Astrocyte of the hippocampus (primary cell): ENCODE measurements at regions not wholly inside any gene's neighbourhood (a gene's known extent, or its start where the extent isn't known, plus 50 kb on each side); places are given as distances from the start of the nearest gene placed in this dataset.
A peak's percentile ranks its signal among the peaks of the same experiment; 100 is the strongest.
"Not testable (repeated sequence)": the region's sequence is repeated elsewhere in the genome, so short reads cannot be mapped to it uniquely, and the experiment has no call there.

Experiments used
- DNase-seq: peaks from one replicate; pipeline ENCODE4 v3.0.0; 2011; ENCODE audit warnings: low read depth, low spot score

DNA sequence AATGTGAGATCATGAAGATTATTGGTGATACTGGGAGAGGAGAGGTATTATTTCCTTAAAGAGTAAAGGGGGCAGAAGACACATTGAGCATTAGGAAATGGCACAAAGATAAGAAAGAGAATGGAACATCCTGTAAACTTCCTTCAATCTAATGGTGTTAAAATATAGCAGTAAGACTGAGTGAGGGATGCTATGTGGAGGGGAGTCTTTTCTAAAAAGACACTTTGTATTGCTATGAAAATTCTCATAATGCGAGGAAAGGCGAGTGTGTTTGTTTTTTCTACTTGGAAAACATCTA is 405.2 kb downstream of the ARL4A start:
- no peak for DNase-seq

DNA sequence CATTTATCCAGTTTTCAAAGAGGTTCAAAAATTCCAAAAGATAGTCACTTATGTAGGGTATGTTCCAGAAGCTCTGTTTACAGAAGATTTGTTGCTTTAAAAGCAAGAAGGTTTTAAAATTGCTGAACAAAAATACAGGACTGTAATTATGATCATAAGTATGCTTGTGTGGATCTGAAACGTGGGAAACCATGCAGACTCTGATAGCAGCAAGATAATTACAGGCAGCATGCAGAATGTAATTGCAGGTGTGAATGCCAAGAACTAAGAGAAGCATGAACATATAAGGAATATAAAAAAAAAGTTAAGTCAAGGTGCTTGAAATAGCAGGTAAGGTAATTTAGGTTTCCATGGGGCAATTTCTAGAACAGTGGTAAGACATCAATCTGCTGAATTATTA is 405.7 kb downstream of the ARL4A start:
- DNase-seq, result no peak

- DNase-seq, result no peak
Observed at GRCh38 chr7:13097499-13097898, 410.1 kb downstream of the ARL4A start.

DNA sequence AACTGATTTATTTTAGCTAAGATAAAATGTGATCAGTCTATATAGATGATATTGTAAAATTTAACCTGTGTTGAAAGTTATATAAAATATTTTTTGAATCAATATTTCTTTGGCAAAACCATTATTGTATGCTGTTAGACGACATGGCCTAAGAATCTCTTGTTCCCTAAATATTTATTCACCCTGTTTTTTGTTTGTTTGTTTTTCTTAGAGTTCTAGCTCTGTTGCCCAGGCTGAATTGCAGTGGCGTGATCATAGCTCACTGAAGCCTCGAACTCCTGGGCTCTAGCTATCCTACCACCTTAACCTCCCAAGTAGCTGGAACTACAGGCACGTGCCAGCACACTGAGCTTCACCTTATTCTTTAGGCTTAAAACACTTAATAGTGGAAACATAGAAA is 410.7 kb downstream of the ARL4A start:
- DNase-seq, result no peak

DNA sequence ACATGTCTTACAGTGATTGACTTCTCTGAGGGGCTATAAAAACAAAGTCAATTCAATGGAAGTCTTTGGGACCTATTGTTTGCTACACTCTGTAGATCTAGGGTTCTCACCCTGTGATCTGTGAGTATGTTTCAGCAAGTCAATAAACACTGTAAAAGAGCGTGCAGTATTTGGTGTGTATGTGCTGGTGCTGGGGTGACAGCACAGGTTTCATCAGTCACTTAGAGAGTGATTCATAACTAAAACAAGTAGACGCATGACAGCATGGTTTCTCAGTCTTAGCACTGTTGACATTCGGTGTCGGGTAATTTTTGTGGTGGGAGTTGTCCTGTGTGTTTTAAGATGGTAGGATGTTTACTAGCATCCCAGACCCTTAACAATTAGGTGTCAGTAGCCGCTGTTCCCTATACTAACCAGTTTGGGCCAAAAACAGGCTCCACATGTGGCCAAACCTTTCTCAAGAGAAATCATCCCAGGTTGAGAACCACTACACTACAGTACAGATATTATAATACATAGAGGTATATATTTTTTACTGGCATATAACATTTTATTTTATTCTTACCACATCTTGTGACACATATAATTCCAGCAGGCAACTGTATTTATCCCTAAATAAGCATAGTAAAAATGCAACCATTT is 411.8 kb downstream of the ARL4A start:
- DNase-seq, result peak; percentile 18

DNA sequence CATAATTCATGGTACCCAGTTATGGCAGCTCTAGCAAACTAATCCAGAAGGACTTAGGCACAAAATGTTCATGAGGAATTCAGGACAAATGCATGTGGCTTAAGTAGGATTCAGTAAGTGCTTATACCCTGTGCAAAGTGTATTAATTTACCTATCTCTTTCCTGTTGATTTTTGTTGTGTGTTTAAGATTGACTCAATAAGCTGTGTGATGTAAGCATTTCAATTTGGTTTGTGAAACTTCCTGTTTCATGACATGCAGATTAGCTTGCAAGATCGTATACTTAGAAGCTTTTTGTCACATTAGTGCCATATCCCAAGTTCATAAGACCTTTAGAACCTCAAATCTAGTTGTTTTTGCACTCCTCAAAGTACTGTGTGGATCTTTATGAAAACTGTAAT is 416.7 kb downstream of the ARL4A start:
- no peak for DNase-seq

DNA sequence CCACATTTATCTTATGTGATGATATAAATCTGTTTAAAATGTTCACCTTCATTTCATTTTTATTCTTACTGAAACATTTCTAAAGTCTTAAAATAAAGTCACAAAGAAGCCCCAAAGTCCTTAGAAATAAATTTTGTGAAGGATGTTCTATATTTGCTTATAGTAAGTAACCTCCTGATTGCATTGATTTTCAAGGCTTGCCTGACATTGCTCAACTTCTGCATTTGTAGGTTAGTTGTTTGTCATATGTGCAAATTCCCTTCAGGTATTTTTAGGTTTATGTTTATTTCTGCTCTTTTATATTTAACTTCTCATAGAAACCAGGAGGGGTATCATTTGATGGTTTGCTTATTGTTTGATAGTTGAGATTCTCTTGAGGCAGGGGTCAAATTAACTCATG is 417.8 kb downstream of the ARL4A start:
- DNase-seq, result no peak

DNA sequence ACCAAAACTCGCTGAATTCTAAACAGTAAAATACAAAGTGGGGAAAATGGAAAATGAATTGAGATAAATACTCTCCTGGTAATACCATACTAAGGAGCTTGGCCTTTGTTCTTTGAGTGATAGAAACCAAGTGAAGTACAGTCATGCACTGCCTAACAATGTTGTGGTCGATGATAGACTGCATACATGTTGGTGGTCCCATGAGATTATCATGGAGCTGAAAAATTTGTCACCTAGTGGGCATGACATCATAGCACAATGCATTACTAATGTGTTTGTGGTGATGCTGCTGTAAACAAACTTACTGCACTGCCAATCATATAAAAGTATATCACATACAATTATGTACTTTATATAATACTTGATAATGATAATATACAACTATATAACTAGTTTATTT is 419.1 kb downstream of the ARL4A start:
- DNase-seq, result no peak

DNA sequence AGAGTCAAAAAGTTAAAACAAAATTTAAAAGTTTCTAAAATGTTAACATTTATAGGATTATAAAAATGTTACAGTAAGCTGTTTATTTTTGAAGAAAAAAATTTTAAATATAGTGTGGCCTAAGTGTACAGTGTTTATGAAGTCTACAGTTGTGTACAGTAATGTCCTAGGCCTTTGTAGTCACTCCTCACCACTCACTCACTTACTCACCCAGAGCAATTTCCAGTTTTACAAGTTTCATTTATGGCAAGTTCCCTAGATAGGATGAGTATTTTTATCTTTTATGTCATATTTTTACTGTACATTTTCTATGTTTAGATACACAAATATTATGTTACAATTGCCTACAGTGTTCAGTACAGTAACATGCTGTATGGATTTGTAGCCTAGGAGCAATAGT is 419.9 kb downstream of the ARL4A start:
- no peak for DNase-seq

DNA sequence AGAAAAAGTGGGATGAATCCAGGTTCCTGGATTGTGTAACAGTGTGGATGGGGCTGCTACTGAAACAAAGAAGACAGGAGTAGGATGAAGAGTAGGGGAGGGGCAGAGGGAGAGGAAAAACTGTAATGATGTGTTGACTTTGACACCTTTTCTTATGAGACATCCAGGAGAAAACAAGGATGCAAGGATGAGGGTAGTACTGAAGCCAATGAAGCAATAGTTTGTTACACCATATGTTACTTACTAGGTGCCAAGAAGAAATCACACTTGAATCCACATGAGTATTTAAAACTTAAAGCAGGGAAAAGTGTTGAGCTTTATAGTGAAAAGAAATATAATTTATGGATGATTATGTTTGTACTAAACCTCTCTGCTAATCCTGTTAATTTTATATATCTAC is 420.6 kb downstream of the ARL4A start:
- DNase-seq, result no peak

- DNase-seq, result no peak
Observed at GRCh38 chr7:13109201-13109600, 421.8 kb downstream of the ARL4A start.

DNA sequence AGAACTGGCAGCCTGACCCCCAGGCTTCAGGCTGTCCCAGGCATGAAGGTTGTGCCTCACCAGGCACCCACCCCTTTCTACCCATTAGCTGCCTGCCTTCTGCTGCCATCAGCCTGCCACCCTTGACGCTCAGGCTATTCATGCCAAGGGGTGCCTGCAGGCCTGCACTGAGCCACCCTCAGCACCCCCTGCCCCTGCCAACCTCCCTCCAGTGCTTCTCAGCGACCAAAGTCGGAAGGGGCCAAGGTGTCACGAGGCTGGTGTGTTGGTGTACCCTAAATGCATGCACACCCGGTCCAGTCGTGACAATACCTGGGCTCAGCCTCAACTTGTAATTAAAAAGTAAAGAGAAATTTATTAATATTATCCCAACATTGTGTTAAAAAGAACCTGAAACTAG is 422.7 kb downstream of the ARL4A start:
- DNase-seq, result no peak

- DNase-seq, result no peak
Observed at GRCh38 chr7:13111230-13111629, 423.8 kb downstream of the ARL4A start.

- DNase-seq, result not testable (repeated sequence)
Observed at GRCh38 chr7:13114240-13114639, 426.8 kb downstream of the ARL4A start.

GRCh38 chr7:13115157-13115772 is 427.8 kb downstream of the ARL4A start:
- peak; percentile 45 for DNase-seq

DNA sequence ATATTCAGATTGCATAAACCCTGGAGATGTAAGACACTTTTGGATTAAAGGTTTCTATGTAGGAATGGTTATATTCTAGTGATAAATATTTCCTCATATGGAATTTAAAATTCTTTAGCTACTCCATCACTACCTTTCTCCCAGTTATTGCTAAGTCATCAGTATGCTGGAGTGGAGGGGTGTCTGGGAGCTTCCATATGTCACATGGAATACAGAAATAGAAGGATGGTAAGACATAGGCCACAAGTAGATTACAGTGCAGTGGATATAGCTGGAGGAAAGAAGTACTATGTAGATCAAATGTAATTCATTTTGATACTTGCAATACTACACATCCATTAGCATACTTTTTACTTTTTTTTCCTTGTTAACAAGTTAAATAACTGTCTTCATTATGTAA is 428.4 kb downstream of the ARL4A start:
- DNase-seq, result no peak

GRCh38 chr7:13117103-13117502 is 429.7 kb downstream of the ARL4A start:
- peak; percentile 44 for DNase-seq

DNA sequence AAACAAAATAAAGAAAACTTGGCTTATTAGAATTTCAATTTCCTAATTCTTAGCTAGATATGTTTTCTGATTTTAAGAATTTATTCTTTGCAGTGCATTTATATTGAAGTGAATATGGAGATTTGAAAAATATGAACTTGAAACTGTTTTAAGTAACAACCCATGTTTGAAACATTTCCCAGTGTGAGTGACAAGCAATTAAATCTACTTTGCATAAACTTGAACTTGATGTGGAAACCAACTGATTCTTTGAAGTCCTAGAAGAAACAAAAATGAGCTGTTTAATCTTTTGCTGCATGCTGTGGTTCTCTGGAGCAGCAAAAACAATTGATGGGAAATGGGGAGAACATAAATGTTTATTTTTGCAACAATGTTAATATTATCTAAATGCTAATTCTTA is 430.2 kb downstream of the ARL4A start:
- DNase-seq, result no peak

- not testable (repeated sequence) for DNase-seq
Observed at GRCh38 chr7:13124629-13125028, 437.2 kb downstream of the ARL4A start.

DNA sequence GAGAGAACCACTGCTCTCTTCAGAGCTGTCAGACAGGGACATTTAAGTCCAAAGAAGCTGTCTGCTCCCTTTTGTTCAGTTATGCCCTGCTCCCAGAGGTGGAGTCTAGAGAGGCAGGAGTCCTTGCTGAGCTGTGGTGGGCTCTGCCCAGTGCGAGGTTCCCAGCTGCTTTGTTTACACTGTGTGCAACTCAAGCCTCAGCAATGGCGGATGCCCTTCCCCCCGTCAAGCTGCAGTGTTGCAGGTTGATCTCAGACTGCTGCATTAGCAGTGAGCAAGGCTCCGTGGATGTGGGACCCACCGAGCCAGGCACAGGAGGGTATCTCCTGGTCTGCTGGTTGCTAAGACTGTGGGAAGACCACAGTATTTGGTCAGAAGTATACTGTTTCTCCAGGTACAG is 438.9 kb downstream of the ARL4A start:
- no peak for DNase-seq

GRCh38 chr7:13130321-13130720 is 442.9 kb downstream of the ARL4A start:
- no peak for DNase-seq

DNA sequence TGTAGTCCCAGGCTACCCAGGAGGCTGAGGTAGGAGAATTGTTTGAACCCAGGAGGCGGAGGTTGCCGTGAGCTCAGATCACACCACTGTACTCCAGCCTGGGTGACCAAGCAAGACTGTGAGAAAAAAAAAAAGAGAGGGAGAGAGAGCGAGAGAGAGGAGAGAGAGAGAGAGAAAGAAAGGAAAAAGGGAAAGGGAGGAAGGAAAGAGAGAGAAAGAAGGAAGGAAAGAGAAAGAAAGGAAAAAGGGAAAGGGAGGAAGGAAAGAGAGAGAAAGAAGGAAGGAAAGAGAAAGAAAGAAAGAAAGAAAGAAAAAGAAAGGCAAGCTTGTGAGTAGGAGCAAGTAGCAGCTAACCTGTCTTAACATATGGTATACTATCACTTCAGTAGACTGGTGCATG is 443.5 kb downstream of the ARL4A start:
- DNase-seq, result not testable (repeated sequence)

DNA sequence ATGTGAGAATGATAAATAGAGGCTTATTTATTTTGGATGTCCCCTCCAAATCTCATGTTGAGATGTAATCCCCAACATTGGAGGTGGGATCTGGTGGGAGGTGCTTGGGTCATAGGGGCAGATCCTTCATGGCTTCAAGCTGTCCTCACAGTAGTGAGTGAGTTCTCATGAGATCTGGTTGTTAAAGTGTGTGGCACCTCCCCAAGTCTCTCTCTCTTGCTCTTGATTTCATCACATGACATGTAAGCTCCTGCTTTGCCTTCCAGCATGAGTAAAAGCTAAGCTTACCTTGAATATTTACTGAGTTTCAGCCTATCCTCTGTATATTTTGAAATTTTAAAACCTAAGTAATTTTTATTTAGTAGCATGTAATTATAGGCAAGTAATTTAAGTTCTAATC is 444.9 kb downstream of the ARL4A start:
- no peak for DNase-seq

- DNase-seq, result not testable (repeated sequence)
Observed at GRCh38 chr7:13136345-13136744, 448.9 kb downstream of the ARL4A start.
